GM23338 (cell line): ENCODE measurements at regions not wholly inside any gene's neighbourhood (a gene's known extent, or its start where the extent isn't known, plus 50 kb on each side); places are given as distances from the start of the nearest gene placed in this dataset.

Source experiments
- CTCF ChIP-seq, 2 experiments: fragments of 200-600 bp in 1 of 2; sonication (generic) in 1 of 2; conservative IDR thresholded peaks; 2 replicates each; pipeline versions ENCODE4 v1.5.1 to v1.6.1; 2016 to 2017; ENCODE audit warnings: antibody characterized with exemption in 2 of 2, low read depth in 2 of 2, mild to moderate bottlenecking in 2 of 2, moderate library complexity in 1 of 2
- EZH2phosphoT487 ChIP-seq: fragments of 200-600 bp; sonication (generic); IDR thresholded peaks from one replicate; pipeline ENCODE4 v1.8.1; 2018; ENCODE audit warnings: antibody characterized with exemption; ENCODE audit not compliant: unreplicated experiment
- POLR2AphosphoS5 ChIP-seq: IDR thresholded peaks from 2 replicates; pipeline ENCODE4 v1.6.1; 2016; ENCODE audit warnings: antibody characterized with exemption, low read depth

- no peak for TF ChIP-seq CTCF (conservative IDR thresholded peaks at IDR 0.05; ENCODE audit: low read depth in 2 of 2)
- TF ChIP-seq POLR2AphosphoS5, result no peak
- TF ChIP-seq EZH2phosphoT487, result no peak
Observed at GRCh38 chr2:41997561-41997960, 50.3 kb upstream of the PKDCC start.
